HG02943 (cell line): ENCODE measurements at regions not wholly inside any gene's neighbourhood (a gene's known extent, or its start where the extent isn't known, plus 50 kb on each side); places are given as distances from the start of the nearest gene placed in this dataset.

Experiments used
- ATAC-seq: cut with Tn5 transposase; IDR thresholded peaks from one replicate; pipeline ENCODE4 v1.9.1; 2021; ENCODE audit warnings: mild to moderate bottlenecking, low read depth, moderate library complexity; ENCODE audit not compliant: unreplicated experiment

- ATAC-seq = no peak
Measured at GRCh38 chr7:17595546-17595945, 297.1 kb downstream of the AHR start.

DNA sequence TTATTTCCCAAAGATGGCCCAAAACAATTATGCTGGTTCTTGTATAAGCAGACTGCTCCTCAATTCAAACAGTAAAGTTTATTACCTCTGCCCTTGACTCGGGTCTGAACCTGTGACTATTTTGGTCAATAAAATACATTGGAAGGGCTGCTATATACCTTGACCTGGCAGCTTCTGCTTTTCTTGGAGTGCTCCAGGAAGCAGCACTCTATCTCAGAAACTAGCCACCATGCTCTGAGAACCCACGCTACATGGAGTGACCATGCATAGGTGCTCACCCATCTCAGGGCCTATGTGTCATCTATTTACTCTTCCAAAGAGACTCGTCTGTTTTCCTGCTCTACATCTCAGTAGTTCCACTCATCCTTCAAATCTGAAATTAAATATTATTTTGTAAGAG, 299.9 kb downstream of the AHR start:
- no peak for ATAC-seq

DNA sequence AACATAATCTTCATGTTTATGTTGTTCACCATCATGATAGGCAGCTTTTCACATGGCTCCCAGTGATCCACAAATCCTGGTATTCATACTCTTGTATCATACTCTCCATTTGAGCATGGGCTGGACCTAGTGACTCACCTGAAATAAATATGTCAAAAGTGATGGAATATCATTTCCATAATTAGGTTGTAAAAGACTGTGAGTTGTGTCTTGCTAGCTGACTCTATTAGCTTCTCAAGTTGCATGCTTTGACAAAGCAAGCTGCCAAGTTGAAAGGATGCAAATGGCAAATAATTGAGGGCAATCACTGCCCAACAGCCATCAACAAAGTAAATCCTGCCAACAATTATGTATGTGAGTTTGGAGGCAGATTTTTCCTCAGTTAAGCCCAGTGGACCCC, 300.4 kb downstream of the AHR start:
- ATAC-seq = no peak

- ATAC-seq = no peak
Measured at GRCh38 chr7:17599733-17600339, 301.4 kb downstream of the AHR start.

DNA sequence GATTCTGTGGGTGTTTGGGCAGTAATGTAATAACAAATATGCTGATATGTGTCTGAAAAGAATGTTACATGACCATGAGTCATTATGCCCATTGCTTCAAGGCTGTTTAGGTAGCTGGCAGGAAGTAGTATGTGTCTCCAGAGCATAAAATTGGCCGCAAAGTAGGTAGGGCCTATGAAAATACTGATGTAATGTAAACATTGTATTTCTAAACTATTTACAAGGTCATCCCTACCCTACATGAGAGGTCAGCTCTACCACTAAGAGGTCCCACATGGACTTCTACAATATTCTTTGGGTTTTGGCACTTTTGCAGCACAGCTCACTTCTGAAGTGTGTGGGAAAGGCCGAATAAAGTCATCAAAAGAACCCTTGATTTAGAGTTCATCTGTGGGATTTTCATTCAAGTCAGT, 301.9 kb downstream of the AHR start:
- ATAC-seq = no peak

- no peak for ATAC-seq
Measured at GRCh38 chr7:17601921-17602320, 303.5 kb downstream of the AHR start.

DNA sequence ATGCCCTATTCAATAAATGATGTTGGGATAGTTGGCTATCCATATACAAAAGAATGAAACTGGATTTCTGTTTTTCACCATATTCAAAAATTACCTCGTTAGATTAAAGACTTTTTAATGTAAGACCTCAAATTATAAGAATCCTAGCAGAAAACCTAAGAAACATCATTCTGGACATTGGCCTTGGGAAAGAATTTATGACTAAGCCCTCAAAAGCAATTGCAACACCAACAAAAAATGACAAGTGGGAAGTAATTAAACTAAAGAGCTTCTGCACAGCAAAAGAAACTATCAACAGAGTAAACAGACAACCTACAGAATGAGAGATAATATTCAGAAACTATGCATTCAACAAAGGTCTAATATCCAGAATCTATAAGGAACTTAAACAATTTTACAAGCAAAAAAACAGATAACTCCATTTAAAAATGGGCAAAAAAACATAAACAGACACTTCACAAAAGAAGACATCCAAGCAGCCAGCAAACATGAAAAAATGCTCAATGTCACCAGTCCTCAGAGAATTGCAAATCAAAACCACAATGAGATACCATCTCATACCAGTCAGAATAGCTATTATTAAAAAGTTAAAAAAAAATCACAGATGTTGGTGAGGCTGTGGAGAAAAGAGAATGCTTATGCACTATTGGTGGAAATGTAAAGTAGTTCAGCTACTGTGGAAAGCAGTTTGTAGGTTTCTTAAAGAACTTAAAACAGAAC, 309.8 kb downstream of the AHR start:
- ATAC-seq = no peak

DNA sequence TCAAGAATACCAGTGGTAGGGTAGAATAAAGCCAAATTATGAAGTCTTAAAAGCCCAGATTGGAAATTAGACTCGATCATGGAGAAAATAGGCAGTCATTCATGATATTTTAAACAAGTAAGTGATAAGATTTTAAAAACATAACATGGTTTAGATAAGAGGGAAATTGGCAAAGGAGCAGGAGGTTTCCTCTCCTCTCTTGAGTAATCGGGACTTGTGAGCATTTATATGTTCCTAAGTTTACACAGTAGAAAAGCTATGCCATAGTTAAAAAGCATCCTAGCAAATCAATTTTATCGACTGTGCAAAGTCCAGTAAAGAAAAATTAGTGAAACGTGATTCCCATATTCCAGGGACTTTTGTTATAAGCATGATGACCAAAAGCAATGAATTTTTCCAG, 313.2 kb downstream of the AHR start:
- ATAC-seq = no peak

DNA sequence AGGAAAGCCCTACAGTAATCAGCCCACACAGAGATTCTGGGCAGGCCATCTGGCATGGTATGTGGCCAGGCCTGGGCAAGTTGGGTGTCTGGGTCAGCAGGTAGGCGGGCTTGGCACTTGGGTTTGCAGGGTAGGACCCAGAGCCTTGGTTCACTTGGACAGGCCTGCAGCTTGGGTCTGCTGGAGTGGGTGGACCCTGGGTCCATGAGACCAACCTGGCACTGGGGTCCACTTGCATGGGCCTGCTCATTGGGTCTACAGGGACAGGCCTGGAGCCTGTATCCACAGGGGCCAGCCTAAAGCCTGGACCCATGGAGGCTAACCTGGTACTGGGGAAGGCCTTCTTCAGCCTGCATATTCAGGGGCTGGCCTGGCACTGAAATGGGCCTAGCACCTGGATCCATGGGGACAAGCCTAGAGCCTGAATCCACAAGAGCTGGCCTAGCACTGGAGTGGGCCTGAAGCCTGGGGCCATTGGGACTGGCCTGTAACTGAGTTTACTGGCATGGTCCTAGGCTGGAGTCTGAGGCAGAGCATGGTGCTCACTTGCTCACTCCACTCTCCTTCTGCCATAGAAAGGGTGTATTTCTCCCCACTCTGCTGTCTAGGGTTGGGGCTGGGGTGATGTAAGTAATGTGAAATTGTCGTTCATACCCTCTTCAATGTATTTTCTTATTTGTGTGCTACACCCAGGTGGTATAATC, 315.0 kb downstream of the AHR start:
- ATAC-seq = no peak

DNA sequence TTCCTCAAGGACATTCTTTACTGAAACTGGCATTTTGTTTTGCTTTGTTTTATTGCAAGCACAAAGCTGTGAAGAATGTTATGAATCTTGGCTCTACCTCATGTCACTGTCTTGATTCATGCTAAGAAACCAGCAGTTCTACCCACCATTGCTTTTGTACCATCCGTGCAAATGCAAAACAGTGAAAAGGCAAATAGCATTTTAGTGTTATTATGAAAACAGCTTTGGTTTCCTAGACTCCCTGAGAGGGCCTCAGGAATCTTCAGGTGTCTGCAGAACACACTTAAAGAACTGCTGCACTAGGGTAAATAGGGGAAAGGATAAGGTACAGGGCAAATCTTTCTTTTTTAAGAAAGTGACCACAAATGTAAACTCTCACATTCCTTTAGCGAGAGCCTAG, 318.9 kb downstream of the AHR start:
- ATAC-seq = no peak

- no peak for ATAC-seq
Measured at GRCh38 chr7:17617857-17618651, 319.6 kb downstream of the AHR start.

DNA sequence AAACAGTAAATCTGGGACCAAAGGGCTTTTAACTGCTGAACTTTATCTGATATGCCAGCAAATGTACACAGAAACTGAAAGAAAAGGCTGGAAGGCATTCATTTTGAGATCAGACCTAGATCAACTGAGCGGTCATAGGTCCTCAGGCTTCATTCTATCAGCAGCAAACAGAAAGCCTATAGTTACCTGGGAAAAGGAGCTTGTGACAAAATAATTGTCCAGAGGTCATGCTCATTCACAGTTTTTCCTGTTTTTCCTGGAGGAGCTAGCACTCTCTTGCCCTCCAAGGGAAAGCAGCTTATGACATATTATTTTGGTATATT, 320.2 kb downstream of the AHR start:
- no peak for ATAC-seq

GRCh38 chr7:17619196-17619818, 320.9 kb downstream of the AHR start:
- no peak for ATAC-seq

DNA sequence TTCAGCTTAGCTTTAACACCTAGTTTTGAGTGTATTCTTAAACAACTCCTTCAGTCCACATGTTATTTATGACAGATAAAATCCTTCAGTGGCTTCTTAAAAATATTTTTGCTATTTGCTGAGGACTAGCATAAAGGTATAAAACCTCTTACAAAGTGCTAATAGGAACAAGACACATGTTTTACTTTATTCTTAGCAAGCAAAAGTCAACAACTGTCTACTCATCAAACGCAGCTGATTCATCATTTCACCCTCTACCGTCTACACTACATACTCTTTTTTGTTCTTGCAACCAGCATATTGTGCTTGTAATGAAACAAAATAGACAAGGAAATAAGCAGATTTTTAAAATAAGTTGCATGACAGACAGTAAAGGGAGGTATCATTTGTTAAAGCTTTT, 319.7 kb downstream of the SNX13 start:
- ATAC-seq = no peak

GRCh38 chr7:17622451-17622850, 317.8 kb downstream of the SNX13 start:
- no peak for ATAC-seq

GRCh38 chr7:17623546-17624185, 316.6 kb downstream of the SNX13 start:
- no peak for ATAC-seq

DNA sequence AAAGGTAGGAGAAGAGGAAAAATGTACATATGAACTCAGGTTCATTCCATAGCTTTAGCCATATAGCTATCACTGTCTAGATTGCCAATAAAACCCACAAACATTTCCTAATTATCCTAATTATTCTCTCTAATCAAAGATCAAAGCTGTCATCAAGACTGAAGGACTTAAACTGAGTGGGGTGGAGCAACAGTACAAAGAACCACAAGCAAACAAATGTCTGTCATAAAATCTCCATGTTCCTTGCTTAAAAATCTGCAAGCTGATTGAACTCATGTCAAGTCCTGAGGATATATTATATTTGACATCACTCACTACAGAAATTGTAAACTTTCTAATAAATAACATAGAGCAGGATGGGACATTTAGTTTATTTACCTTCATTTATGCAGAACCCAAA, 315.9 kb downstream of the SNX13 start:
- no peak for ATAC-seq

DNA sequence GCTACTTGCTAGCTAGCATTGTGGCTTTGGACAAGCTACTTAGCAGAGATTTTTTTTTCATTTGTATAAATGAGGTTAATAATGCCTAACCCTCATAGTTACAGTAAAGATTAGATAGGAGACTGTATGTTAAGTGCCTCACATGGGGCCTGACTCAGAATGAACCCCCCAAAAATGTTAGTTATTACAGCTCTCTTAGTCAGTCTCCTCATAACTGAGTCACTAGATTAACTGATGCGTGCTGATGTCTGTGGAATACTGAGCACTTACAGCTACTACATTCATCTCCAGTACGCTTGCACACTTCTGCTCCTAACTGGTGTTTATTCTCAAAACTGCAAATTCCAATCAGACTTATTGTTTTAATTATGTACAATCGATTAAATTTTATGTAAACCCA, 315.3 kb downstream of the SNX13 start:
- ATAC-seq = no peak

- no peak for ATAC-seq
Measured at GRCh38 chr7:17626235-17626634, 314.1 kb downstream of the SNX13 start.

GRCh38 chr7:17631061-17631460, 309.2 kb downstream of the SNX13 start:
- ATAC-seq = no peak
